Spleen (tissue), 11 donors: ENCODE measurements at regions not wholly inside any gene's neighbourhood (a gene's known extent, or its start where the extent isn't known, plus 50 kb on each side); places are given as distances from the start of the nearest gene placed in this dataset.

ENCODE experiments used
- DNase-seq: peaks from one replicate; pipeline ENCODE4 v3.0.0-alpha.2; 2020
- H3K27ac ChIP-seq, 8 donors: fragments of 200-600 bp; sonication (generic) in 7 of 8; 1 replicate in 4 of 8; 2 replicates in 4 of 8; pipeline versions ENCODE4 v1.5.0 to v1.8.0; 2016 to 2021; ENCODE audit warnings: inconsistent platforms in 4 of 8, mild to moderate bottlenecking in 4 of 8, moderate library complexity in 1 of 8
- H3K27me3 ChIP-seq, 7 donors: fragments of 200-600 bp; sonication (generic) in 6 of 7; replicated peaks in 1 of 7; 1 replicate in 4 of 7; 2 replicates in 3 of 7; pipeline versions ENCODE4 v1.5.0 to v1.8.0; 2016 to 2021; ENCODE audit warnings: inconsistent platforms in 3 of 7, mild to moderate bottlenecking in 1 of 7
- H3K36me3 ChIP-seq, 6 donors: fragments of 200-600 bp; sonication (generic) in 5 of 6; 1 replicate in 4 of 6; 2 replicates in 2 of 6; pipeline versions ENCODE4 v1.5.0 to v1.8.0; 2016 to 2021; ENCODE audit warnings: inconsistent platforms in 2 of 6
- H3K4me1 ChIP-seq, 6 donors: fragments of 200-600 bp; sonication (generic) in 5 of 6; 1 replicate in 3 of 6; 2 replicates in 3 of 6; pipeline versions ENCODE4 v1.5.0 to v1.8.0; 2016 to 2021; ENCODE audit warnings: inconsistent platforms in 3 of 6
- H3K4me3 ChIP-seq, 8 donors: fragments of 200-600 bp; sonication (generic) in 7 of 8; 1 replicate in 4 of 8; 2 replicates in 4 of 8; pipeline versions ENCODE4 v1.5.0 to v1.8.0; 2016 to 2021; ENCODE audit warnings: inconsistent platforms in 4 of 8, mild to moderate bottlenecking in 4 of 8, moderate library complexity in 2 of 8
- H3K9me3 ChIP-seq, 8 donors: fragments of 200-600 bp; sonication (generic) in 7 of 8; 1 replicate in 4 of 8; 2 replicates in 4 of 8; pipeline versions ENCODE4 v1.5.0 to v1.8.0; 2016 to 2021; ENCODE audit warnings: inconsistent platforms in 4 of 8
- POLR2A ChIP-seq, 3 donors: fragments of 450-650 bp; IDR thresholded peaks; one replicate each; pipeline ENCODE4 v1.5.1; 2017; ENCODE audit warnings: antibody characterized with exemption in 3 of 3, mild to moderate bottlenecking in 1 of 3
- POLR2AphosphoS5 ChIP-seq, 3 donors: sonication (generic); formaldehyde crosslinking; IDR thresholded peaks; one replicate each; pipeline ENCODE4 v1.5.1; 2017; ENCODE audit warnings: antibody characterized with exemption in 3 of 3
- WGBS, 5 donors: extraction: QIAGEN DNeasy Blood & Tissue Kit in 3 of 5; methylation state at CpG; one replicate each; pipeline versions ENCODE4 v1.1.5 to v1.1.7; 2013 to 2018; 5-methylcytosine and 5-hydroxymethylcytosine counted together
- intact Hi-C: fragments of 100-400 bp; cut with DNase I; formaldehyde crosslinking; loops from one replicate; pipeline ENCODE4 v1.15.0; 2023; ENCODE audit warnings: low total_unique reads
- TF ChIP-seq, protein P1 (sequence below), 11 experiments: fragments of 200-600 bp in 7 of 11; fragments of 450-650 bp in 4 of 11; sonication (generic) in 4 of 11; IDR thresholded peaks in 8 of 11; conservative IDR thresholded peaks in 3 of 11; 1 replicate in 7 of 11; 2 replicates in 4 of 11; pipeline versions ENCODE4 v1.4.0 to v1.8.0; 2016 to 2021; ENCODE audit warnings: antibody characterized with exemption in 11 of 11, inconsistent platforms in 4 of 11, mild to moderate bottlenecking in 1 of 11
- donor health status: healthy with polysubstance abuse.
- donor health status: DM: no; HTN: no; CAD: no; lungs with moderate emphysema.
- donor health status: DM: no; HTN: no; CAD: no.
- donor health status: Bipolar disorder and iron deficiency.
- donor health status: healthy.
- donor health status: DM: no; HTN: no; CAD: no.
- donor health status: DM: yes; HTN: yes; CAD: no.

DNA sequence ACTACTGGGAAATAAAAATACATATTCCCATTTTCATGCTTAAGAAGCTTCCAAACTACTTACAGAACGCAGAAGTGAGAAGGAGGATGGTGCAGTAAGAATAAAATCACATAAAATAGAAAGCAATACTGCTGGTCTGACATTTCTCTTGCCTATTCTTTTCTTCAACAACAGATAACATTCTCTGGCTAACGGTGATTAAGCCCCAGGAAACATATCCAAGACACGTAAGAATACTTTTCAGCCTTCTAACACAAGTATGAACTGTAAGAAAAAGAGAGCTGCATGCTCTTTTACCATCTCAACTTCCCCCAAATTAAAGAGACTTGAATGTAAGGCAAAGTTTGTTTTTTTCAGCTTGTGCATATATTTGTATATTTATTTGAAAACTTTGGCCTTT, 156.1 kb upstream of the TARS1 start:
- 74 to 91% (median 78%) methylated on average over 3 of the region's 3 CpGs for WGBS, 5 donors
- Histone ChIP-seq H3K36me3 (no peaks in the 10 kb centered on the region), H3K27me3 (no peaks in the 10 kb centered on the region), H3K4me1 (peaks cover 0 to 4% (median 0%) of the 10 kb centered on the region in 6 donors), H3K27ac (no peak overlapping the region), H3K4me3 (no peak overlapping the region), H3K9me3 (no peaks in the 10 kb centered on the region)
- DNase-seq = no peak
- intact Hi-C loops = no loop called here
- TF ChIP-seq POLR2A (IDR thresholded peaks at IDR 0.05) = no peak
- TF ChIP-seq, protein P1, sequence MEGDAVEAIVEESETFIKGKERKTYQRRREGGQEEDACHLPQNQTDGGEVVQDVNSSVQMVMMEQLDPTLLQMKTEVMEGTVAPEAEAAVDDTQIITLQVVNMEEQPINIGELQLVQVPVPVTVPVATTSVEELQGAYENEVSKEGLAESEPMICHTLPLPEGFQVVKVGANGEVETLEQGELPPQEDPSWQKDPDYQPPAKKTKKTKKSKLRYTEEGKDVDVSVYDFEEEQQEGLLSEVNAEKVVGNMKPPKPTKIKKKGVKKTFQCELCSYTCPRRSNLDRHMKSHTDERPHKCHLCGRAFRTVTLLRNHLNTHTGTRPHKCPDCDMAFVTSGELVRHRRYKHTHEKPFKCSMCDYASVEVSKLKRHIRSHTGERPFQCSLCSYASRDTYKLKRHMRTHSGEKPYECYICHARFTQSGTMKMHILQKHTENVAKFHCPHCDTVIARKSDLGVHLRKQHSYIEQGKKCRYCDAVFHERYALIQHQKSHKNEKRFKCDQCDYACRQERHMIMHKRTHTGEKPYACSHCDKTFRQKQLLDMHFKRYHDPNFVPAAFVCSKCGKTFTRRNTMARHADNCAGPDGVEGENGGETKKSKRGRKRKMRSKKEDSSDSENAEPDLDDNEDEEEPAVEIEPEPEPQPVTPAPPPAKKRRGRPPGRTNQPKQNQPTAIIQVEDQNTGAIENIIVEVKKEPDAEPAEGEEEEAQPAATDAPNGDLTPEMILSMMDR (IDR thresholded peaks at IDR 0.05 in 8 of 11, conservative IDR thresholded peaks at IDR 0.05 in 3 of 11) = no peak
- TF ChIP-seq POLR2AphosphoS5 (IDR thresholded peaks at IDR 0.05) = no peak

DNA sequence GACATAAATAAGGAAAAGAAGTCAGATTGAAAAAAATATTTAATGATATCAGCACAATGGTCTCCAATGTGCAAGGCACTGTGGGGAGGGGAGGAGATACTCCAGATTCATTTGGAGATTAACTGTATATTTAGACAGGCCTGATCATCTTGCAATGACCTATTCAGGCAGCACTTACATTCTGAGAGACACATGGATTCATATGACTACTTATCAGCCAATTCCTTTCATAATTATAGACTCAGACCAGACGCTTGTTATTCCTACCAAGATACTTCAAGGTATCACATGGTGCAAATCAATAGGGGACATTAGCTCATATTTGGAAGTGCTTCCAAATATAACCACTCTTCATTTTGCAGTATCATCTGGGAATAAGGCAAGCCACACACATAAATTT, 153.5 kb upstream of the TARS1 start:
- TF ChIP-seq, protein P1 (IDR thresholded peaks at IDR 0.05 in 8 of 11, conservative IDR thresholded peaks at IDR 0.05 in 3 of 11) = no peak
- no peak for TF ChIP-seq POLR2A (IDR thresholded peaks at IDR 0.05)
- TF ChIP-seq POLR2AphosphoS5 (IDR thresholded peaks at IDR 0.05) = no peak
- Histone ChIP-seq H3K4me1 (peaks cover 0 to 4% (median 0%) of the 10 kb centered on the region in 6 donors), H3K27me3 (no peaks in the 10 kb centered on the region), H3K27ac (no peak overlapping the region), H3K36me3 (no peaks in the 10 kb centered on the region), H3K4me3 (no peak overlapping the region), H3K9me3 (peaks cover 0 to 18% (median 2%) of the 10 kb centered on the region in 8 donors)
- no peak for DNase-seq
- 86 to 98% (median 91%) methylated on average over 1 of the region's 1 CpG for WGBS, 5 donors
- intact Hi-C loops = no loop called here

DNA sequence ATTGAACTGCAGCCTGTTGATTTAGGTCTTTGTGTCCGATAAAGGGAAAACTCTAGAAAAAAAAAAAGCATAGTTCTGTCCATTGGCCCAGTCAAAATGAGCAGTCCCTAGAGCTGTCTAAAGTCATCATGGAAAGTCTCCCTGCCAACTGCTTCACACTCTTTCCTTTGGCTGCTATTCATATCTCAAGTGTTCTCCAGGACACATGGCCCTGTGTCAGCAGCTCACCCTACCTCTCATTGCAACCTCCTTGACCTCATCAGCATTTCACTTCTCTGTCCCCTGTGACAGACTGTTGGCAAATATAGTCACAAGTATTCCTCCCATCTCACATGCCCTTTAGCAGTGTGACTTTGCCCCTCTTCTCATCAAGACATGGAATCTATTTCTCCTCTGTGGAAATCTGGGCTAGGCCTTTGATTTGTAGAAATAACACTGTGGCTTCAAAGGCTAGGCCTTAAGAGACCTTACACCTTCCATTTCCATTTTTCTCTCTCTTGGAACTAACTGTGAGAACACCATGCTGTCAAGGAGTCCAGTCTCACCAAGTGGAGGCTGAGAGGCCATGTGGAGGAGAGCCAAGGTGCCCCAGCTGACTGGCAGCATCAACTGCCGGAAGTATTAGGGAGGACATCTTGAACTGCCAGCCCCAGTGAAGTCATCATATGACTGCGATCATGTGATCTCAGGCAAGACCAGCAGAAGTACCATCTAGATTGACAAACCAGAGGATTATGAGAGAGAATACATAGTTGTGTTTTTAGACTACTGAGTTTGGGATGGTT, 149.4 kb upstream of the TARS1 start:
- Histone ChIP-seq H3K36me3 (no peaks in the 10 kb centered on the region), H3K4me1 (no peaks in the 10 kb centered on the region), H3K9me3 (peaks cover 0 to 18% (median 2%) of the 10 kb centered on the region in 8 donors), H3K4me3 (no peak overlapping the region), H3K27me3 (no peaks in the 10 kb centered on the region), H3K27ac (no peak overlapping the region)
- TF ChIP-seq, protein P1 (IDR thresholded peaks at IDR 0.05 in 8 of 11, conservative IDR thresholded peaks at IDR 0.05 in 3 of 11) = no peak
- TF ChIP-seq POLR2AphosphoS5 (IDR thresholded peaks at IDR 0.05) = no peak
- intact Hi-C loops = no loop called here
- no peak for DNase-seq
- 61 to 95% (median 83%) methylated on average over 3 of the region's 3 CpGs for WGBS, 5 donors

DNA sequence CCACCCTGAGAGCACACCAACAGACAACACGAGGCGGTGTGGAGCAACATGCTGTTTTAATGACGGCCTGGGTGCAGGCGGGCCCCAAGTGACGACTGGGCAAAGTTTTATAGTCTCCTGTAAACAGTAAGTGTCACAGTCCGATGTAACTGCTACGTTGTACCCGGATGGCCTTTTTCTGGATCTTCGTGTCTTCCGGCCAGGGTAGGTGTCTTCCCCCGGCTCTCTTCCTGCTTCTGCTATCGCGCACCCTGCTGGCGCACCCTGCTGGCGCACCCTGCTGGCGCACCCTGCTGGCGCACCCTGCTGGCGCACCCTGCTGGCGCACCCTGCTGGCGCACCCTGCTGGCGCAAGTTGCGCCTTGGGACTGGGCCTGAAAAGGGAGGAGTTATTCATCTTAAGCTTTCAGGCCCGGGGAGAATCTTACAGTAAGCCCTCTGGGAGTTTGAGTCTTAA, 143.0 kb upstream of the TARS1 start:
- peak; percentile 52 for DNase-seq
- 95 to 98% (median 97%) methylated on average over 23 of the region's 23 CpGs for WGBS, 5 donors
- Histone ChIP-seq H3K27ac (no peak overlapping the region), H3K27me3 (no peaks in the 10 kb centered on the region), H3K36me3 (no peaks in the 10 kb centered on the region), H3K9me3 (no peaks in the 10 kb centered on the region), H3K4me3 (no peak overlapping the region), H3K4me1 (peaks cover 9 to 17% (median 14%) of the 10 kb centered on the region in 6 donors)
- intact Hi-C loops = no loop called here
- TF ChIP-seq POLR2A (IDR thresholded peaks at IDR 0.05) (no peak), POLR2AphosphoS5 (IDR thresholded peaks at IDR 0.05) (no peak)
- TF ChIP-seq, protein P1 (IDR thresholded peaks at IDR 0.05 in 8 of 11, conservative IDR thresholded peaks at IDR 0.05 in 3 of 11) = no peak
